CD8-positive, alpha-beta memory T cell (primary cell): ENCODE measurements at regions not wholly inside any gene's neighbourhood (a gene's known extent, or its start where the extent isn't known, plus 50 kb on each side); places are given as distances from the start of the nearest gene placed in this dataset.
"Not testable (repeated sequence)": the region's sequence is repeated elsewhere in the genome, so short reads cannot be mapped to it uniquely, and the experiment has no call there.

ENCODE experiments used
- CTCF ChIA-PET: fragments of 350-600 bp; sonication (Branson Sonifier 250); formaldehyde crosslinking; loops from one replicate; lab custom pipeline; 2021; ENCODE audit warnings: antibody characterized with exemption; lab: Charles Lee
- POLR2A ChIA-PET: fragments of 350-600 bp; sonication (Branson Sonifier 250); formaldehyde crosslinking; loops from one replicate; lab custom pipeline; 2021; ENCODE audit warnings: antibody characterized with exemption; lab: Charles Lee
- DNase-seq, 5 donors: peaks; one replicate each; pipeline versions ENCODE4 v3.0.0 to v3.0.0-alpha.2; 2020 to 2022; ENCODE audit warnings: mixed read lengths in 1 of 5
- H3K27ac ChIP-seq: one replicate; pipeline ENCODE4 v1.7.0; 2013; ENCODE audit warnings: low read depth, mild to moderate bottlenecking, low read length, moderate library complexity
- H3K27me3 ChIP-seq: 2 replicates; pipeline ENCODE4 v1.7.0; 2013; ENCODE audit warnings: low read length, mild to moderate bottlenecking; ENCODE audit not compliant: insufficient read depth, poor library complexity, severe bottlenecking
- H3K36me3 ChIP-seq: 2 replicates; pipeline ENCODE4 v1.7.0; 2013; ENCODE audit warnings: mild to moderate bottlenecking, low read length, moderate library complexity; ENCODE audit not compliant: insufficient read depth
- H3K4me1 ChIP-seq: 2 replicates; pipeline ENCODE4 v1.7.0; 2013; ENCODE audit warnings: mild to moderate bottlenecking, low read length, moderate library complexity; ENCODE audit not compliant: insufficient read depth
- H3K4me3 ChIP-seq: 2 replicates; pipeline ENCODE4 v1.7.0; 2013; ENCODE audit warnings: mild to moderate bottlenecking, low read length
- H3K9me3 ChIP-seq: 2 replicates; pipeline ENCODE4 v1.7.0; 2013; ENCODE audit warnings: mild to moderate bottlenecking, low read length
- H3K27ac Mint-ChIP-seq, 8 donors: one replicate each; pipeline ENCODE4 v1.8.0; 2020 to 2021; ENCODE audit warnings: mixed read lengths in 8 of 8, mild to moderate bottlenecking in 6 of 8, inconsistent platforms in 3 of 8, moderate library complexity in 3 of 8
- H3K27me3 Mint-ChIP-seq, 2 donors: one replicate each; pipeline ENCODE4 v1.8.0; 2020 to 2021; ENCODE audit warnings: mixed read lengths in 2 of 2, mild to moderate bottlenecking in 1 of 2, moderate library complexity in 1 of 2
- H3K36me3 Mint-ChIP-seq, 3 donors: one replicate each; pipeline ENCODE4 v1.8.0; 2020 to 2021; ENCODE audit warnings: mixed read lengths in 3 of 3, inconsistent platforms in 1 of 3, mild to moderate bottlenecking in 1 of 3
- H3K4me1 Mint-ChIP-seq, 3 donors: one replicate each; pipeline ENCODE4 v1.8.0; 2020 to 2021; ENCODE audit warnings: mixed read lengths in 3 of 3, inconsistent platforms in 1 of 3, mild to moderate bottlenecking in 1 of 3
- H3K4me3 Mint-ChIP-seq, 7 donors: one replicate each; pipeline ENCODE4 v1.8.0; 2020 to 2021; ENCODE audit warnings: mixed read lengths in 7 of 7, mild to moderate bottlenecking in 6 of 7, moderate library complexity in 4 of 7, inconsistent platforms in 2 of 7
- H3K9me3 Mint-ChIP-seq, 5 donors: one replicate each; pipeline ENCODE4 v1.8.0; 2020 to 2022; ENCODE audit warnings: mixed read lengths in 5 of 5, mild to moderate bottlenecking in 3 of 5, moderate library complexity in 2 of 5, inconsistent platforms in 1 of 5

DNA sequence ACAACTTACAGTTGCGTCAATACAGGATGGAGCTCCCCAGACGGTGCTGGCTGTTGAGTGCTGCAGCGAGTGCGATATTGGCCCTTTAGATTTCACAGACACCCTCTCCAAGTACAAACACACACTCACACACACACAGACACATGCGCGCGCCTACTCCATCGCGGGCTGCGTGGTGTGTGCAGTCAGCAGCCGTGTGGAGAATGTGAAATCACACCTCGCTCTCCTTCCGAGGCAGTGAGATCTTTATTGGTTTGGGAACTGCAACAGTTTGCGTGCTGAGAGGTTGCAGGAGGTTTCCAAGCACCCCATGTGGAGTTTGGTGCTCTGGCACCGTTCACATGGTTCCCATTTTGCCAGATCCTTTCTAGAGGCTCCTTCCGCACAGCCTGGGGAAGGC lies 372.2 kb downstream of the RRAGC start:
- H3K4me1 ChIP-seq, result no peaks in the 10 kb centered on the region
- Mint-ChIP-seq H3K4me3 (no peak overlapping the region), H3K27ac (no peak overlapping the region), H3K36me3 (no peaks in the 10 kb centered on the region), H3K9me3 (no peaks in the 10 kb centered on the region), H3K4me1 (no peaks in the 10 kb centered on the region), H3K27me3 (peaks cover 16 to 45% of the 10 kb centered on the region in 2 donors)
- H3K36me3 ChIP-seq, result no peaks in the 10 kb centered on the region
- ChIA-PET POLR2A (no interaction called here), CTCF (no interaction called here)
- no peak for DNase-seq
- no peak overlapping the region for H3K4me3 ChIP-seq
- H3K9me3 ChIP-seq, result no peaks in the 10 kb centered on the region
- H3K27me3 ChIP-seq, result peaks cover under 1% of the 10 kb centered on the region
- no peak overlapping the region for H3K27ac ChIP-seq

DNA sequence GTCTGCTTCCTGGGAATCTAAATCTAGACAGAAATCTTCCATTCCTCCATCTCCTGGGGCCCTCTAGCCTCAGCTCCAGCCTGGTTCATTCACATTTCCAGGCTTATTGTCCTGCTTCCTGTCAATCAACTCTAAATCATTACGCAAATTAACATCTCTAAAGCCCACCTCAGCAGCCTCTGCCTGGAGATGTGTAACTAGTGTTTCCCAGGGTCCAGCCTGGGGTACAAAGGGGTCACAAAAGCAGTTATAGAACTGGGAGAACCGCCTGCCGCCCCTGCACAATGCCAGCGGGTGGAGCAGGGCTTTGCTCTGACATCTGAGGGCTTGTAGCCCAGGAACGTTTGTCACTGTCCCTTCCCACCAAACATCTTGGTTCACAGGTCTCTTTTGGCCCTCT lies 373.5 kb downstream of the RRAGC start:
- Histone ChIP-seq H3K9me3 (no peaks in the 10 kb centered on the region), H3K4me3 (no peak overlapping the region), H3K4me1 (no peaks in the 10 kb centered on the region), H3K27me3 (peaks cover 6% of the 10 kb centered on the region), H3K36me3 (no peaks in the 10 kb centered on the region), H3K27ac (no peak overlapping the region)
- ChIA-PET CTCF (no interaction called here), POLR2A (no interaction called here)
- no peak overlapping the region for H3K4me3 Mint-ChIP-seq
- H3K27me3 Mint-ChIP-seq, result peaks cover 19 to 49% of the 10 kb centered on the region in 2 donors
- H3K4me1 Mint-ChIP-seq, result no peaks in the 10 kb centered on the region
- no peak overlapping the region for H3K27ac Mint-ChIP-seq
- DNase-seq, result no peak
- H3K36me3 Mint-ChIP-seq, result no peaks in the 10 kb centered on the region
- no peaks in the 10 kb centered on the region for H3K9me3 Mint-ChIP-seq

DNA sequence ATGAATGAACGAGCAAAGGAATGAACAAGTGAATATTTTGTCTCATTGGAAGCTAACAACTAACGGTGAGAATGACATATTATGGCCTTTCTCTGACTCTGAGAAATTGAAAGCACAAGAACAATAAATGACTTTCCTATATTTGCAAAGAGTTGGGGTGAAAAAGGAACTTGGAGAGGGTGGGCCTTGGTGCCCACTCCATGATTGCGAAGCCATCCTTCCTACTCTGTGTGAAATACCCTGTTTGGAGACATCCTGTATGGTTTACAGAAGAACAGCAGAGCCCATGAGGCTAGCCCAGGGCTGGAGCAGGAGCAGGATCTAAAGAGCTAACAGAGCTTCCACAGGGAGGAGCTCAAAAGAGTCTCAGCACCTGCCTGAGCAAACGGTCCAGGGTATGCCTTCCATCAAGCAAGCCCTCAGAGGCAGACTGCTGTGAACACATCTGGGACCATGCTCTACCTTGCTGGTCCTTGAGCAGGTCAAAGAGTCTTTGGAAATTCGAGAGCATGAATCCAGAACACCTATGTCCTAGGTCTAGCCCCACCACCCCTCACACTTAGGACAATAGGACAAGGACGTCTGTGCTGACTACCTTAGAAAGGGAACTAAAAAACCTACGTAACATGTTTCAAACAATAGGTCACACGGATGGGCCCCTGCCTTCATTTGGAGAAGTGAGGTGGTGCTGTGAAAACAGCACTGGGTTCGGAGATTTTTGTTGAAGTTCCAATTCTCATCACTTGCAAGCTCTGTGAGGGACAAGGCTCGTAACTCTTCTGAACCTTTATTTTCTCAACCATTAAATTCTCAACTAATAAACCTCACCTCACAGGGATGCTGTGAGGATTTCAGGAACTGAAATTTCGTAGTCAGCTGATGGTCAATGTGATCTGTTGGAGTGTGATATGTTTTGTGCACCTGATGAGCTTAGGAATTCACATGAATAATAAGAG lies 377.4 kb downstream of the RRAGC start:
- Mint-ChIP-seq H3K4me1 (no peaks in the 10 kb centered on the region), H3K27me3 (peaks cover 39 to 71% of the 10 kb centered on the region in 2 donors), H3K9me3 (peaks cover 0 to 10% (median 0%) of the 10 kb centered on the region in 5 donors), H3K36me3 (no peaks in the 10 kb centered on the region), H3K4me3 (no peak overlapping the region), H3K27ac (no peak overlapping the region)
- no peak for DNase-seq
- no peak overlapping the region for H3K27ac ChIP-seq
- ChIA-PET POLR2A (no interaction called here), CTCF (no interaction called here)
- no peaks in the 10 kb centered on the region for H3K9me3 ChIP-seq
- no peak overlapping the region for H3K4me3 ChIP-seq
- no peaks in the 10 kb centered on the region for H3K36me3 ChIP-seq
- H3K4me1 ChIP-seq, result no peaks in the 10 kb centered on the region
- H3K27me3 ChIP-seq, result peaks cover 6% of the 10 kb centered on the region

DNA sequence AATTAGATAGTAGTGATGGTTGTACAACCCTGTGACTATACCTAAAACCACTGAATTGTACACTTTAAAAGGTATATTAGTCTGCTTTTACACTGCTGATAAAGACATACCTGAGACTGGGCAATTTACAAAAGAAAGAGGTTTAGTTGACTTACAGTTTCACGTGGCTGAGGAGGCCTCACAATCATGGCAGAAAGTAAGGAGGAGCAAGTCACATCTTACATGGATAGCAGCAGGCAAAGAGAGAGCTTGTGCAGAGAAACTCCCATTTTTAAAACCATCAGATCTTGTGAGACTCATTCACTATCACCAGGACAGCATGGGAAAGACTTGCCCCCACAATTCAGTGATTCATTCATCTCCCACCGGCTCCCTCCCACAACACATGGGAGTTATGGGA lies 379.9 kb downstream of the RRAGC start:
- POLR2A ChIA-PET, result interaction anchor here (0.7 kb wide), 1 partner anchor 329 kb away, joined by 4 read pairs; no protein-coding TSS in a partner anchor
- H3K27ac ChIP-seq, H3K36me3 Mint-ChIP-seq, DNase-seq, H3K9me3 Mint-ChIP-seq, CTCF ChIA-PET, H3K27me3 ChIP-seq, H3K4me1 Mint-ChIP-seq, H3K4me3 ChIP-seq, H3K4me1 ChIP-seq, H3K36me3 ChIP-seq, H3K9me3 ChIP-seq, H3K27ac Mint-ChIP-seq, H3K4me3 Mint-ChIP-seq: not testable (repeated sequence)
- H3K27me3 Mint-ChIP-seq, result peaks cover 45 to 83% of the 10 kb centered on the region in 2 donors

DNA sequence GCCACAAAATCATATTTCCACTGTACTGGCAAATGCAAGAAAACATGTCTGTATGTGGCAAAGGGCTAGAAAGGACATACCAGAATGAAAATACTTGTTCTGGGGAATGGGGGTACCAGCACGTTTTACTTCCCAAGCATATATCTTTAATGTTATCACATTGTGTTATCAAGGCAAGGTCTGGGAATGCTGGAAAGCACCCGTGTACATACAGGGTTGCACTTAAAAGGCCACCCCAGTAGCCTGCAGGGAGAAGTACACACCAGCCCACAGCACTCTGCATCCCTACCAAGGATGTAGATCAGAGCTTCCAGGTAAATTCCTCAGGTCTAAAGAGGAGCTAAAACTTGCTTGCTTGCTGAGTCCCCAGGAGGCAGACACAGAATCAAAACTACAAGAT lies 381.8 kb downstream of the RRAGC start:
- no peak overlapping the region for H3K27ac Mint-ChIP-seq
- Histone ChIP-seq H3K9me3 (no peaks in the 10 kb centered on the region), H3K27ac (no peak overlapping the region), H3K4me3 (no peak overlapping the region), H3K36me3 (no peaks in the 10 kb centered on the region), H3K4me1 (no peaks in the 10 kb centered on the region), H3K27me3 (peaks cover 6% of the 10 kb centered on the region)
- DNase-seq, result no peak
- H3K4me1 Mint-ChIP-seq, result peaks cover 0 to 11% (median 2%) of the 10 kb centered on the region in 3 donors
- POLR2A ChIA-PET, result no interaction called here
- H3K9me3 Mint-ChIP-seq, result peaks cover 0 to 10% (median 0%) of the 10 kb centered on the region in 5 donors
- no peak overlapping the region for H3K4me3 Mint-ChIP-seq
- CTCF ChIA-PET, result no interaction called here
- H3K27me3 Mint-ChIP-seq, result peaks cover 46 to 83% of the 10 kb centered on the region in 2 donors
- no peaks in the 10 kb centered on the region for H3K36me3 Mint-ChIP-seq

DNA sequence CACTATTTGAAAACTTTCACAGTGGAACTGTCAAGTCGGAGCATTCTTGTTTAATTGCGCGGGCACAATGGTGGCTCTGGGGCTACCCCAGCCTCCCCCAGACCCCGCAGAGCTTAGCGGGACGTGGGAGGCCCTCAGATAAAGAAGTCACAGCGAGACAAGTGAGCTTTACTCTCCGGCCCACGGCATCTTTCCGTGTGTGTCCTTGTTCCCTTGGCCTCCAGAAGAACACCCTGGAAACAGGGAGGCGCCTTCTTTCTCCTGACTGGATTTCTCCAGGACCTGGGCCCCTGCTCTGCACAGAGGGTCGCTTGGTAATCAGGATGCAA lies 382.8 kb downstream of the RRAGC start:
- POLR2A ChIA-PET, result no interaction called here
- DNase-seq, result no peak
- H3K36me3 ChIP-seq, result no peaks in the 10 kb centered on the region
- H3K27ac Mint-ChIP-seq, result no peak overlapping the region
- no peak overlapping the region for H3K4me3 Mint-ChIP-seq
- H3K27ac ChIP-seq, result no peak overlapping the region
- no peaks in the 10 kb centered on the region for H3K36me3 Mint-ChIP-seq
- H3K4me3 ChIP-seq, result no peak overlapping the region
- H3K27me3 ChIP-seq, result no peaks in the 10 kb centered on the region
- peaks cover 51 to 82% of the 10 kb centered on the region in 2 donors for H3K27me3 Mint-ChIP-seq
- peaks cover 0 to 10% (median 0%) of the 10 kb centered on the region in 5 donors for H3K9me3 Mint-ChIP-seq
- H3K4me1 Mint-ChIP-seq, result peaks cover 0 to 11% (median 2%) of the 10 kb centered on the region in 3 donors
- no peaks in the 10 kb centered on the region for H3K9me3 ChIP-seq
- no peaks in the 10 kb centered on the region for H3K4me1 ChIP-seq
- CTCF ChIA-PET, result no interaction called here

DNA sequence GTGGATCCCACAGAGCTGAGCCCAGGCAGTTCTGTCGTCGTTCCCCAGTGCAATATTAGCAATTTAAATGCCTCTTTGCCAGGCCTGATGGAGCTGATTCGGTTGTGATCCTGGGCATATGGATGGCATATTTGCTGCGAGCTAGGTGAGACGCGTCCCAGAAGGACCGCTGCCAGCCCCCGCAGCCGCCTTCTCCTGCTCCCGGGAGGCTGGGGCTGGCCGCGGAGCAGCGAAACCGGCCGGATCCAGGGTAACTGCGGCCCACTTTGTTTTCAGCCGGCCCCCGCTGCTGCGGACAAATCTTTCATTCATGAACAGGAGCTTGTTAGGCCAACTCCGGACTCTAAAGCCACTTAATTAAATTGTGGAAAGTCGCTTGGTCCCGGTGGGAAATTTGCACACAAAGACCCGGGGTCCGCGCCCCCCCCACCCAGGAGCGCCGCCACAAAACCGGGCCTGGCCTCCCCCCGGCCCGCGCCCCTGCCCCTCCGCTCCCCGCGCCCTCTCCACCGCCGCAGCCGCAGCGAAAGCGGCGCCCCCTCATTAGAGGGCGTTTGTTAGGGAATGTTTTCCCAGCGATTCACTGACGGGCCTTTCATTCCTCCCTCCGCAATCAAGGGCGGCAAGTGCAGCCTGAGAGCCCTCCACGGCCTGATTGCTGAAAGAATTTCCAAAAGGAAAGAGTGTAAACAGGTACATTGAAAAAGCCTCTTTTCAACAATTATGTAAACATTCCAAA lies 383.3 kb downstream of the RRAGC start:
- DNase-seq, result no peak
- Histone ChIP-seq H3K4me3 (no peak overlapping the region), H3K27me3 (no peaks in the 10 kb centered on the region), H3K4me1 (no peaks in the 10 kb centered on the region), H3K9me3 (no peaks in the 10 kb centered on the region), H3K36me3 (no peaks in the 10 kb centered on the region), H3K27ac (no peak overlapping the region)
- Mint-ChIP-seq H3K36me3 (peaks cover 0 to 3% (median 0%) of the 10 kb centered on the region in 3 donors), H3K4me1 (peaks cover 0 to 11% (median 2%) of the 10 kb centered on the region in 3 donors), H3K4me3 (no peak overlapping the region), H3K27ac (no peak overlapping the region), H3K9me3 (peaks cover 0 to 10% (median 4%) of the 10 kb centered on the region in 5 donors), H3K27me3 (peaks cover 53 to 81% of the 10 kb centered on the region in 2 donors)
- ChIA-PET CTCF (no interaction called here), POLR2A (no interaction called here)

DNA sequence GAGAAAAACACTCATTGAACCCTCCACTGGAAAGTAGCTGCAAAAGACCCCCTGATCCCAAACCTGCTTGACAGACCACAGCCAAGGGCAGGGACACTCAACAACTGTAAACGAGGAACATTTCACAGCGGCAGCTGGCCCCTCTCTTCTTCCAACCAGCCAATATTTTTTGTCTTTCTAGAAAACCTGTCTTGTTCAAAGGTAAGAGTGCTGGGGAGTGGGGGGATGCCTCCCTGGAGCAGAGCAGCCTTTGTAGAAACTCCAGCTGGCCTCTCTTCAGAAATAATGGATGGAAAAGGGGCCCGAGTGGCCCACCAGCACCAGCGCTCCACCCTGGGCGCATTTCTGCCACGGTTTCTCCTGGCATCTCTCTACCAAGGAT lies 384.0 kb downstream of the RRAGC start:
- H3K9me3 ChIP-seq, result no peaks in the 10 kb centered on the region
- H3K27ac ChIP-seq, result no peak overlapping the region
- no peaks in the 10 kb centered on the region for H3K27me3 ChIP-seq
- Mint-ChIP-seq H3K27me3 (peaks cover 49 to 83% of the 10 kb centered on the region in 2 donors), H3K4me3 (no peak overlapping the region), H3K36me3 (peaks cover 0 to 4% (median 0%) of the 10 kb centered on the region in 3 donors), H3K4me1 (peaks cover 0 to 11% (median 2%) of the 10 kb centered on the region in 3 donors), H3K9me3 (peaks cover 0 to 10% (median 5%) of the 10 kb centered on the region in 5 donors), H3K27ac (no peak overlapping the region)
- H3K4me3 ChIP-seq, result no peak overlapping the region
- no peak for DNase-seq
- CTCF ChIA-PET, result no interaction called here
- POLR2A ChIA-PET, result no interaction called here
- H3K4me1 ChIP-seq, result no peaks in the 10 kb centered on the region
- no peaks in the 10 kb centered on the region for H3K36me3 ChIP-seq
